Type B pancreatic cell (in vitro differentiated cells): ENCODE measurements at regions not wholly inside any gene's neighbourhood (a gene's known extent, or its start where the extent isn't known, plus 50 kb on each side); places are given as distances from the start of the nearest gene placed in this dataset.
"Not testable (repeated sequence)": the region's sequence is repeated elsewhere in the genome, so short reads cannot be mapped to it uniquely, and the experiment has no call there.

ENCODE experiments used
- DNase-seq: peaks from one replicate; pipeline ENCODE4 v3.0.0; 2021; ENCODE audit warnings: mixed read lengths; ENCODE audit not compliant: unreplicated experiment; ENCODE audit errors: extremely low spot score
- H3K27ac Mint-ChIP-seq: 2 replicates; pipeline ENCODE4 v1.8.0; 2021; ENCODE audit warnings: mild to moderate bottlenecking, mixed read lengths
- H3K27me3 Mint-ChIP-seq: 2 replicates; pipeline ENCODE4 v1.8.0; 2021; ENCODE audit warnings: mixed read lengths
- H3K36me3 Mint-ChIP-seq: 2 replicates; pipeline ENCODE4 v1.8.0; 2021; ENCODE audit warnings: mixed read lengths
- H3K4me1 Mint-ChIP-seq: one replicate; pipeline ENCODE4 v1.8.0; 2021; ENCODE audit warnings: mixed read lengths; ENCODE audit not compliant: unreplicated experiment
- H3K4me3 Mint-ChIP-seq: 2 replicates; pipeline ENCODE4 v1.8.0; 2021; ENCODE audit warnings: mild to moderate bottlenecking, mixed read lengths
- H3K9me3 Mint-ChIP-seq: 2 replicates; pipeline ENCODE4 v1.8.0; 2021; ENCODE audit warnings: mixed read lengths
- CTCF ChIP-seq: fragments of 200-600 bp; sonication (generic); conservative IDR thresholded peaks from 2 replicates; pipeline ENCODE4 v1.5.0; 2021; ENCODE audit warnings: antibody characterized with exemption, mild to moderate bottlenecking

GRCh38 chr9:29437526-29437925, 1864.2 kb upstream of the C9orf72 start:
- no peak overlapping the region for H3K4me3 Mint-ChIP-seq
- DNase-seq = no peak
- no peaks in the 10 kb centered on the region for H3K9me3 Mint-ChIP-seq
- TF ChIP-seq CTCF = no peak
- no peaks in the 10 kb centered on the region for H3K36me3 Mint-ChIP-seq
- H3K27ac Mint-ChIP-seq = no peak overlapping the region
- no peaks in the 10 kb centered on the region for H3K4me1 Mint-ChIP-seq
- no peaks in the 10 kb centered on the region for H3K27me3 Mint-ChIP-seq

DNA sequence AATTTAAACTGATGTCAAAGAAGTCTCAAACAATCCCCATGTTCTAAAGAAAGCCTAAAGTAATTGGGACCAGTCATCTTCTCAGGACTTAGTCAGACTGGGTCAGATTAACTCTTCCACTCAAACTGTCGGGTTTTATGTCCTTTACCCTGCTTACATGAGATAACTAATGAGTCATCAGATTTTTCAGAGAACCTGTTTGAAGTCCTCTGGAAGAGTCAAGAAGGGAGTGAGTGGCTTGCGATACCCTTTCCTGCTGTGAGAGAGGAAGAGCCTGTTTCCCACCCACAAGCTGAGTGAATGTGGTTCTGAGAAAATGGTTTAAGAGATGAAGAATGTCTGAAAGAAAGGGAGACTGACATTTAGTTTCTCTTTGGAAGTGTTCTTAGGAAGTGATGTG, 1866.7 kb upstream of the C9orf72 start:
- no peak for TF ChIP-seq CTCF
- no peak for DNase-seq
- H3K27ac Mint-ChIP-seq = no peak overlapping the region
- H3K27me3 Mint-ChIP-seq = no peaks in the 10 kb centered on the region
- no peak overlapping the region for H3K4me3 Mint-ChIP-seq
- H3K4me1 Mint-ChIP-seq = no peaks in the 10 kb centered on the region
- H3K36me3 Mint-ChIP-seq = no peaks in the 10 kb centered on the region
- no peaks in the 10 kb centered on the region for H3K9me3 Mint-ChIP-seq

- Mint-ChIP-seq H3K27ac (no peak overlapping the region), H3K27me3 (no peaks in the 10 kb centered on the region), H3K4me3 (no peak overlapping the region), H3K36me3 (no peaks in the 10 kb centered on the region), H3K4me1 (no peaks in the 10 kb centered on the region), H3K9me3 (no peaks in the 10 kb centered on the region)
- TF ChIP-seq CTCF = no peak
- DNase-seq = no peak
These were observed 1867.2 kb upstream of the C9orf72 start for GRCh38 chr9:29440449-29440848.

DNA sequence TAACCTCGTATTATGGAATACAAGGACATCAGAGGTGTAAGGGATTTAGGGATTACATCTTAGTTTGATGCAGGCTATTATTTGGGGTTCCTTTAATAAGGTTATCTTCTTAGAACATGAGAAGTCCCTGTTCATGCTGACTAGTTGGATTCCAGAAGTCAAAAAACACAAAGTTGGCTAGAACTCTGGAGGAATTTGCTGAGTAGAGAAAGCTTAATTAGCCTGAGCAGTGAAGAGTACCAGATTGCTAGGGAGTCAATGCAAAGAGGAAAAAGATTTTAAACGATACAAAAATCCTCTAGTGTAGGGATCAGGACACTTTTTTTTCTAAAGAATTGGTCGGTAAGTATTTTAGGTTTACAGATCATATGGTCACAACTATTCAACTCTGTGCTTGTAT, 1872.5 kb upstream of the C9orf72 start:
- no peak overlapping the region for H3K27ac Mint-ChIP-seq
- DNase-seq = no peak

DNA sequence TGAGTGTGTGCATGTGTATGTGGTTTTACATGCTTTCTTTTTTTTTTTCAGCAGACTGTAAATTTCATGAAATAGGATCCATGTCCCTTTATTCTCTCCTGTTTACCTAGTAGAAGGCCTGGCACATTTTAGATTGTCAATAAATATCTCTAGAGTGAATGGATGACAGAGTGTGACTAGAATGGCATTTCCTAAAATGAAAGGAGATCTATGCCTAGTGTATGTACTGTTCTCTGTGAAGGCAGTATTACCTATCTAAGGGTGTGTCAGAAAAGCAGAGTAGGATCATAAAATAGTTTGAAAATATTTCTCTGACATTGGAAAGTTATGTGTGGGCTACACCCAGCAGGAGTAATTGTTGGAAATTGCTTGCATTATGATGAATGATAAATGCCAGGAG, 1876.0 kb upstream of the C9orf72 start:
- peak overlapping the region; percentile 42 for H3K4me3 Mint-ChIP-seq
- H3K9me3 Mint-ChIP-seq = no peaks in the 10 kb centered on the region
- H3K27me3 Mint-ChIP-seq = no peaks in the 10 kb centered on the region
- no peaks in the 10 kb centered on the region for H3K4me1 Mint-ChIP-seq
- no peak for DNase-seq
- TF ChIP-seq CTCF = no peak
- no peak overlapping the region for H3K27ac Mint-ChIP-seq
- peaks cover 4% of the 10 kb centered on the region for H3K36me3 Mint-ChIP-seq

More for the DNA sequence above, 1872.5 kb upstream of the C9orf72 start:
- H3K4me3 Mint-ChIP-seq = no peak overlapping the region
- H3K9me3 Mint-ChIP-seq = no peaks in the 10 kb centered on the region
- H3K36me3 Mint-ChIP-seq = peaks cover 4% of the 10 kb centered on the region
- no peak for TF ChIP-seq CTCF
- no peaks in the 10 kb centered on the region for H3K27me3 Mint-ChIP-seq
- H3K4me1 Mint-ChIP-seq = no peaks in the 10 kb centered on the region

DNA sequence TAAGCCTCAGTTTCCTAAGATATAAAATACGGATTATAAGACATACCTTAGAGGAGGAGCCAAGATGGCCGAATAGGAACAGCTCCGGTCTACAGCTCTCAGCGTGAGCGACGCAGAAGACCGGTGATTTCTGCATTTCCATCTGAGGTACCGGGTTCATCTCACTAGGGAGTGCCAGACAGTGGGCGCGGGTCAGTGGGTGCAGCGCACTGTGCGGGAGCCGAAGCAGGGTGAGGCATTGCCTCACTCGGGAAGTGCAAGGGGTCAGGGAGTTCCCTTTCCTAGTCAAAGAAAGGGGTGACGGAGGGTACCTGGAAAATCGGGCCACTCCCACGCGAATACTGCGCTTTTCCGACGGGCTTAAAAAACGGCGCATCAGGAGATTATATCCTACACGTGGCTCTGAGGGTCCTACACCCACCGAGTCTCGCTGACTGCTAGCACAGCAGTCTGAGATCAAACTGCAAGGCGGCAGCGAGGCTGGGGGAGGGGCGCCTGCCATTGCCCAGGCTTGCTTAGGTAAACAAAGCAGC, 1877.1 kb upstream of the C9orf72 start:
- H3K27me3 Mint-ChIP-seq, H3K36me3 Mint-ChIP-seq, H3K9me3 Mint-ChIP-seq, H3K4me1 Mint-ChIP-seq, DNase-seq: not testable (repeated sequence)
- Mint-ChIP-seq H3K27ac (peak overlapping the region; percentile 83), H3K4me3 (peak overlapping the region; percentile 93)
